Fibroblast of villous mesenchyme (primary cell): ENCODE measurements at regions not wholly inside any gene's neighbourhood (a gene's known extent, or its start where the extent isn't known, plus 50 kb on each side); places are given as distances from the start of the nearest gene placed in this dataset.
A peak's percentile ranks its signal among the peaks of the same experiment; 100 is the strongest.

Experiments
- DNase-seq: peaks from one replicate; pipeline ENCODE4 v3.0.0-alpha.2; 2010; ENCODE audit warnings: low read depth
- H3K4me3 ChIP-seq: 2 replicates; pipeline ENCODE4 v1.5.1; 2011; ENCODE audit warnings: low read depth, mild to moderate bottlenecking, low read length
- TF ChIP-seq, protein P1 (sequence below): IDR thresholded peaks from 2 replicates; pipeline ENCODE4 v1.5.1; 2012; ENCODE audit warnings: low read depth, mild to moderate bottlenecking, low read length; ENCODE audit not compliant: insufficient read depth

DNA sequence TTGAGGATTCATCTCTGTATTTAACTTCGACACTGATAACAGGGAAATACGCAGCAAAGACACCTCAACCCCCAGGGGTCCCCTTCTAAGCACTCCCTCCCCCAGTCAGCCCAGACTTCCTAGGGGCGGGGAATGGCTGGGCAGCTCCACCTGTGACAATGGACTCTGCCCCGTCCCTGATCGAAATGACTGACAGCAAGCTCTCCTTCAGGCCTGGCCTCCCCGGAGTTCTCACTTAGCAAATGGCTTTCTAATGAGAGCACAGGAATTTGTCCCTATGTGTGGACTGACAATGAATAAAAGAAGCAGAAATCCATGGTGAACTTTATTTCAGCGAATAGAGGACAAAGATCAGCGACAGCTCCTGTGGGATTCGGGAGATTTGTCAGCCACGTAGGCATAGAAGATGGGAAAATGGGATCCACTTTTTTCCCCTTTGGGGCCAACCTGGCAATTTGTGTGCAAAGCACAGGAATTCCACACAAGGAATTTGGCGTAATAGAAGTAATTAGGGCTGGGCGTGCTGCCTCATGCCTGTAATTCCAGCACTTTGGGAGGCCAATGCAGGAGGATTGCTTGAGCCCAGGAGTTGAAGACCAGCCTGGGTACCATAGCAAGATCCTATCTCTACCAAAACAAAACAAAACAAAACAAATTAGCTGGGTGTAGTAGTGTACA, 63.8 kb downstream of the TNFAIP2 start:
- no peak for DNase-seq
- H3K4me3 ChIP-seq: no peak overlapping the region
- TF ChIP-seq, protein P1, sequence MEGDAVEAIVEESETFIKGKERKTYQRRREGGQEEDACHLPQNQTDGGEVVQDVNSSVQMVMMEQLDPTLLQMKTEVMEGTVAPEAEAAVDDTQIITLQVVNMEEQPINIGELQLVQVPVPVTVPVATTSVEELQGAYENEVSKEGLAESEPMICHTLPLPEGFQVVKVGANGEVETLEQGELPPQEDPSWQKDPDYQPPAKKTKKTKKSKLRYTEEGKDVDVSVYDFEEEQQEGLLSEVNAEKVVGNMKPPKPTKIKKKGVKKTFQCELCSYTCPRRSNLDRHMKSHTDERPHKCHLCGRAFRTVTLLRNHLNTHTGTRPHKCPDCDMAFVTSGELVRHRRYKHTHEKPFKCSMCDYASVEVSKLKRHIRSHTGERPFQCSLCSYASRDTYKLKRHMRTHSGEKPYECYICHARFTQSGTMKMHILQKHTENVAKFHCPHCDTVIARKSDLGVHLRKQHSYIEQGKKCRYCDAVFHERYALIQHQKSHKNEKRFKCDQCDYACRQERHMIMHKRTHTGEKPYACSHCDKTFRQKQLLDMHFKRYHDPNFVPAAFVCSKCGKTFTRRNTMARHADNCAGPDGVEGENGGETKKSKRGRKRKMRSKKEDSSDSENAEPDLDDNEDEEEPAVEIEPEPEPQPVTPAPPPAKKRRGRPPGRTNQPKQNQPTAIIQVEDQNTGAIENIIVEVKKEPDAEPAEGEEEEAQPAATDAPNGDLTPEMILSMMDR: no peak

DNA sequence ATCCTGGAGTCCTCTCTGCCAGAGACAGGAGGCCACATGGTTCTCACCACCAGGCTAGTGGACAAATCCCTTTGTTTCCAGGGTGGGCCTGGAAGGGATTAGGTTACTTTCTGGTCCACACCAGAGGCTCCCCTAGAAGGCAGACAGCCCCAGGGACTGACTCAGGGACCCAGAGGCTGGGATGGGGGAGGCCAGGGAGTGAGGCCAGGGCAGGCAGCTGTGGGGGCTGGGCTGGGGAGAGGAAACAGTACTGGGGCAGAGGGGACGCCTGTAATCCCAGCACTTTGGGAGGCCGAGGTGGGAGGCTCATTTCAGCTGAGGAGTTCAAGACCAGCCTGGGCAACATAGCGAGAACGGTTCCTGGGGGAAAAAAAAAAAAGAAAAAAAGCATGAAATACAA, 64.7 kb downstream of the TNFAIP2 start:
- TF ChIP-seq, protein P1: no peak
- DNase-seq: no peak
- no peak overlapping the region for H3K4me3 ChIP-seq

DNA sequence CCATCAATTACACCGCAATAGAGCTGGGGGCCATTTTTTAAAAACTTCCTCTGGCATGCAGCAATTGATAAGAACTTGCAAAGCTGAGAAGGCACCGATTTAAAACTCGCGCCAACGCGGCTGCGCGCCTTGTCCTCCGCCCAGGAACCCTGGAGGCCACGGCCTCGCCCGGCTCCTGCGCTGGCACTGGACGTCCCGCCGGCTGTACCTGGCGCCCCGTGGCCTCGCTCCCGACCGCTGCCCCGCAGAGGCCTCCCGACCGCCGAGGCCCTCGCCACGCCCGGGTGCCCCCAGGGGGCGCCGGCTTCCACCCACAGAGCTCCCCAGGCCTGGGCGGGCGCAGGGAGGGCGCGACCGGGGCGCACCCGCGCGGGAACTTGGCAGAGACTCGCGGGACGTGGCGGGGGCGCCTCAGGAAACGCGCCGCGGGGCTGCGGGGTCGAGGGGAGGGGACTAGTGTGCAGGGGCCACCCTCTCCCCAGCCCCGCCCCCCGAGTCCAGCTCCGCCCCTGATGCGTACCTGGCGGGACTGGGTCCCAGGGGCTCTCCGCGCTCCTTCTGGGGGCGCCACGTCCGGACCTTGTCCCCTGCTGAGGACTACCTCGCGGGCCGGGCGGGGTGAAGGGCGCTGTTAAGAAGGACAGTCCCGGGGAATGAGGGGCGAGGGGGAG, 65.7 kb downstream of the TNFAIP2 start:
- TF ChIP-seq, protein P1: peak; percentile 47
- DNase-seq: peak; percentile 38
- H3K4me3 ChIP-seq: peak overlapping the region; percentile 44

GRCh38 chr14:103189481-103190470, 66.5 kb downstream of the TNFAIP2 start:
- no peak for DNase-seq
- TF ChIP-seq, protein P1: no peak
- H3K4me3 ChIP-seq: no peak overlapping the region

- DNase-seq: no peak
- TF ChIP-seq, protein P1: no peak
- H3K4me3 ChIP-seq: no peak overlapping the region
Measured at GRCh38 chr14:103190741-103191140, 67.5 kb downstream of the TNFAIP2 start.

DNA sequence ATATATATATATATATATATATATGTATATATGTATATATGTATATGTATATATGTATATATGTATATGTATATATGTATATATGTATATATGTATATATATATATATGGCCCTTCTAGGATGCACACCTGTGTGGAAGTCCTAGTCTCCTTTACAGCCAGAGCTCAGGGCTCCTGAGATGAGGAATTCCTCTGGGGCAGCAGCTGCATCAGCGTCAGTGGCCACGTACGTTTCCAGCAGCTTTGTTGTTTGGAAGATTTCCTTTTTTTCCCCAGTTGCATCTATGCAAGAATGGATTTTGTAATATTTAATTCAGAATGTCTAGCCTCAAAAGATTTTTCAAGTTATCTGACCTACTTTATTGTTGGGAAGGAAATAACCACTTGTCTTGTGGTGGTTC, 68.6 kb downstream of the TNFAIP2 start:
- no peak for DNase-seq
- H3K4me3 ChIP-seq: no peak overlapping the region
- TF ChIP-seq, protein P1: no peak
